NCI-H1930 (cell line): ENCODE measurements at regions not wholly inside any gene's neighbourhood (a gene's known extent, or its start where the extent isn't known, plus 50 kb on each side); places are given as distances from the start of the nearest gene placed in this dataset.
"Not testable (repeated sequence)": the region's sequence is repeated elsewhere in the genome, so short reads cannot be mapped to it uniquely, and the experiment has no call there.

Source experiments
- DNase-seq, 2 experiments: peaks; one replicate each; lab custom pipeline; 2025; lab: John Stamatoyannopoulos, UW

- DNase-seq, result not testable (repeated sequence)
These were observed 867.8 kb upstream of the ADGRB3 start for GRCh38 chr6:67767046-67767822.

- no peak for DNase-seq
These were observed 869.0 kb upstream of the ADGRB3 start for GRCh38 chr6:67766057-67766456.

DNA sequence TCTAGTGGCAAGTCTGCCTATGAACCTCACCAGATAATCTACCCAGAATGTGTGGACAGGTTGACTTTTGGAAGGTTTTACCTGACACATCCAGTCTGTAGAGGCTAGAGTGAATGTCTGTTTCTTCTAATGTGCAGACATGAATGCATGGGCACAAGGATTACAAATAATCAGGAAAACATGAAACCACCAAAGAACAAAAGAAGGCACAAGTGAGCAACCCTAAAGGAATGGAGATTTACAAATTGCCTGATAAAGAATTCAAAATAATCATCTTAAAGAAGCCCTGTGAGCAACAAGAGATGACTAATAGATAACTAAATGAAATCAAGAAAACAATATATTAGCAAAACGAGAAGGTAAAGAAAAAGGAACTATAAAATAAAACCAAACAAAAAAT lies 876.1 kb upstream of the ADGRB3 start:
- no peak for DNase-seq

DNA sequence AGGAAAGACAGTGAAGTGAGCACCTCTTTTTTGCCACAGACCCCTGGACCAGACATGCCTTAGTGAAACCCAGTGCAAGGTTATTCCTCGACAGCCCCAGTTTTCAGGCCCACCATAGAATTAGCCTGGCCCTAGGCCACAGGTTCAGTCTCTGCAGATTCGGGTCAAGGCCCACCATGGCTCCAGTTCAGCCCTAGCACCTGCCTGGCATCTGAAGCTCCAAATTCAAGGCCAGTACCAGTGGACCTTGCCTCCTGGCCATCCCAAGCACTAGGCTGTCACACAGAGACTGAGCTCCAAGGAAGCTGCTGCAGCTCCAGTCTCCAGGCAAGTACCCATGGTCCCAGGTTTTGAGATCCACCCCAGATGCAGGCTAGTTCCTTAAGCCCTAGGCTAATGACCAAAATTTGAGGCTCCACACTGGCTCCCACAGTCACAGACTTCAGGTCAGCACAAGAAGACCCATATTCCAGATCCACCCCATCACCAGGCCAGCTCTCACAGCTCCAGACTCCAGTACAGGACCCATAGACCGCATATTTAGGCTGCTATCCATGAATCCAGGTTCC lies 877.5 kb upstream of the ADGRB3 start:
- DNase-seq, result no peak

- DNase-seq, result no peak
These were observed 886.6 kb upstream of the ADGRB3 start for GRCh38 chr6:67748521-67748920.

- no peak for DNase-seq
These were observed 898.3 kb upstream of the ADGRB3 start for GRCh38 chr6:67736816-67737215.

- DNase-seq, result no peak
These were observed 898.9 kb upstream of the ADGRB3 start for GRCh38 chr6:67736161-67736560.

DNA sequence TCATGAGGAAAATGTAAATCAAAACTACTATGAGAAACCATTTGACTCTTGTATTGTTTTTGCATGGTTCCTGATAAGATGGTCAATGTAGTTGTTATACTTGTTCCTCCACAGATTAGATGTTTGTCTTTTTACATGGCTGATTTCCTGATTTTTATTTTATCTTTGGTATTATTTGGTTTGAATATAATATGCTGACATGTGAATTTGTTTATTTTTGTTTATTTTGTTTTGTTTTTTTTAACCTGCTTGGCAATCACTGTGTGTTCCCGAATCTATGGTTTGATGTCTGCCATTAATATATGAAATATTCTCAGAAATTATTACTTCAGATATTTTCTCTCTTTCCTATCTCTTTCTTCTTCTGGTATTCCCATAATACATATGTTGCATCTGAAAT lies 899.5 kb upstream of the ADGRB3 start:
- no peak for DNase-seq

GRCh38 chr6:67722861-67723261 lies 912.2 kb upstream of the ADGRB3 start:
- no peak for DNase-seq

GRCh38 chr6:67717281-67717680 lies 917.8 kb upstream of the ADGRB3 start:
- DNase-seq, result no peak

GRCh38 chr6:67706388-67706787 lies 928.7 kb upstream of the ADGRB3 start:
- no peak for DNase-seq

GRCh38 chr6:67698534-67698933 lies 936.5 kb upstream of the ADGRB3 start:
- no peak for DNase-seq

DNA sequence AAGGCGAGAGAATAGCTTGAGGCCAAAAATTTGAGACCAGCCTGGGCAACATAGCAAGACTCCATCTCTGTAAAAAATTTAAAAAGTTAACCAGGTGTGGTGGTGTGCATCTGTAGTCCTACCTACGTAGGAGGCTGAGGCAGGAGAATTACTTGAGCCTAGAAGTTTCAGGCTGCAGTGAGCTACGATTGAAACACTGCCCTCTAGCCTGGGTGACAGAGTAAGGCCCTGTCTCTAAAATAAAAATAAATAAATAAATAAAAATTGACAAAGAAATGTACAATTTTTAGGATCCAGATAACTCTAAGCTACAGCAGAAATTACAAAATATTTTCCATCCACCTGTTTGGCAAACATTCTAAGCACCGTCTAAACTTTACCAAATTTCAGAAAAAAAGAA lies 941.0 kb upstream of the ADGRB3 start:
- DNase-seq, result no peak

GRCh38 chr6:67689329-67689728 lies 945.8 kb upstream of the ADGRB3 start:
- no peak for DNase-seq

DNA sequence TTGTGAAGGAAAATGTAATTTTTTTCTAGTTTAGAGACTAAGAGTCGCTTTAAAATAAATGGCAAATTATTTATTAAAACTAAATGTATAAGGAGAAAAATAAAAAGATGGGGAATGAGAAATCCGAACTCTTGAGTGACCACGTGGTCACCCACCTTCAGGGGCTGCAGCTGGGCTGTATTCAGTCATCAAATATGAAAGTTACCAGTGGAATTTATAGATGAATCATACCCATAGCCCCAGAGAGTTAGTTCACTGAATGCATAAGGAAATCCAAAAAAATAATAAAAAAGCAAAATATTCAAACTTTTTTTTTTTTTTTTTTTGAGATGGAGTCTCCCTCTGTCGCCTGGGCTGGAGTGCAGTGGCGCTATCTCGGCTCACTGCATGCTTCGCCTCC lies 947.7 kb upstream of the ADGRB3 start:
- no peak for DNase-seq

GRCh38 chr6:67686225-67686624 lies 948.9 kb upstream of the ADGRB3 start:
- not testable (repeated sequence) for DNase-seq

GRCh38 chr6:67683960-67684359 lies 951.1 kb upstream of the ADGRB3 start:
- no peak for DNase-seq

GRCh38 chr6:67680297-67680932 lies 954.7 kb upstream of the ADGRB3 start:
- DNase-seq, result no peak

DNA sequence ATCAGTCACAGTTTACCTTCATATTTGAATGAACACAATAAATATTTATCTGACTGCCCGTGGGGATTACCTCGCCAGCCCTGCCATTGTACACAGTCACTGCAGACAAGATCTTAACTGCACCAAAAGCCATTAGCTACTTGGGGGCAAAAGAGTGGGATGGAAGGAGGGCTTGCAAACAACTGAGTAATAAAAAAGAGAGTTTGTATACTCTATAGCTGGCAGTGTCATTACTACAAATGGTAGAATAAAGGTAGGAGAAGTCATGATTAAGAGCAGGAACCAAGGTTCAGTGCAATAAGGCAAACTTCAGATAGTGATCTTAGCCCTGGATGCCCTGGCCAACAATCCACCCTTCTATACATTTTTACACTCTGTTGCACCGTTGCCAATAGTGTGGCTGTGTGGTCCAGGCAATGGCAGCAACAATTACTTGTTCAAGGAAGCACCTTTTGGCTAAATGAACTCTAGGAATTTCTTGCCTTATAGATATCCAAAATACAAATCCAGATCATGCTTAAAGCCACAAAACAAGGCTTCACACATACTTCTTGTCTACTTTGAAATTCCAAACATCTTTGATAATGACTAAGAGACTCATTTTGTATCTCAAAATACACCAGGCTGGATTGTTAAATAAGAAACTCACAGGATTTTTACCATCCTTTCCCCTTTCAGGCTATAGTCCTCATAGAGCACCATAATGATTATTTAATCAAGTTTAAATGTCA lies 955.4 kb upstream of the ADGRB3 start:
- DNase-seq, result no peak

DNA sequence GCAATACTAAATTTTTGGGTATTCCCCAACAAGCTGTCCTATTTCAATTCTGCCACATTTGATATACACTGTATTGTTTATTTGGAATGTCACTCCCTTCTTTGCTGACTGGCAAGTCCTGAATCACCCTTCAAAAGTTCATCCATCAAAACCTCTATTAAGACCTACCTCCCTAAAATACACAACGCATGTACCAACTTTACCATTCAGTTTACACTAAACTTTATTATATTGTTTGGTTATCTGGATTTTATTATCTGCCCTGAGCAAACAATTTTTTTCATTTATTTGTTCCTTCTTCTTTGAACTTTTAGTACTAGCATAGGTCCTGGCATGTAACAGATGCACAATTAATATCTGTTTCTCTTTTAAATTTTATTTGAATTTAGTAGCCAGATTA lies 958.2 kb upstream of the ADGRB3 start:
- no peak for DNase-seq

GRCh38 chr6:67667637-67668422 lies 967.3 kb upstream of the ADGRB3 start:
- DNase-seq, result no peak
